ENCODE measurements at regions not wholly inside any gene's neighbourhood (a gene's known extent, or its start where the extent isn't known, plus 50 kb on each side); places are given as distances from the start of the nearest gene placed in this dataset.

DNA sequence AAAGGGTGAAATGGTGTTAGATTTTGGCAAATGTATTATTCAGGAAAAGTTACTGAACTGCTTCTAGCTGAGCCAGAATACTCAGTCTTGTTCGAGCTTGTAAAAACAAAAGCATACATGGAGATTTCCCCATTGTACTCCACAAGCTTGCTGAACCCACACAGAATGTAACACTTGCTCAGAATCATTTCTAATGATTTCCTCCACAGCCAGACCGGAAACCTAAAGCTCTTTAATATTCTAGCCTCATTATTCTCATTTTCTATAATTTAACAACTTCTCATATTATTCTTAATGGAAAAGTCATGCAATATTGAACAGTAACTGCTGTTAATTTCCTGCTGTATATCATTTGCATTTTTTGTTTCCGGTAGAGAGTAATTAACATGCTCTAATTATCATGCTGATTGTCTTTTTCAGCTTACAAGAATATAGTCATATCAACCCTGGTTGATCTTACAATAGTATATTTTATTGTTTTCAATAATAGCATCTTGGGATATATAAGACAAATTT is 1387.5 kb upstream of the EYS start:
- TF ChIP-seq, protein P1, sequence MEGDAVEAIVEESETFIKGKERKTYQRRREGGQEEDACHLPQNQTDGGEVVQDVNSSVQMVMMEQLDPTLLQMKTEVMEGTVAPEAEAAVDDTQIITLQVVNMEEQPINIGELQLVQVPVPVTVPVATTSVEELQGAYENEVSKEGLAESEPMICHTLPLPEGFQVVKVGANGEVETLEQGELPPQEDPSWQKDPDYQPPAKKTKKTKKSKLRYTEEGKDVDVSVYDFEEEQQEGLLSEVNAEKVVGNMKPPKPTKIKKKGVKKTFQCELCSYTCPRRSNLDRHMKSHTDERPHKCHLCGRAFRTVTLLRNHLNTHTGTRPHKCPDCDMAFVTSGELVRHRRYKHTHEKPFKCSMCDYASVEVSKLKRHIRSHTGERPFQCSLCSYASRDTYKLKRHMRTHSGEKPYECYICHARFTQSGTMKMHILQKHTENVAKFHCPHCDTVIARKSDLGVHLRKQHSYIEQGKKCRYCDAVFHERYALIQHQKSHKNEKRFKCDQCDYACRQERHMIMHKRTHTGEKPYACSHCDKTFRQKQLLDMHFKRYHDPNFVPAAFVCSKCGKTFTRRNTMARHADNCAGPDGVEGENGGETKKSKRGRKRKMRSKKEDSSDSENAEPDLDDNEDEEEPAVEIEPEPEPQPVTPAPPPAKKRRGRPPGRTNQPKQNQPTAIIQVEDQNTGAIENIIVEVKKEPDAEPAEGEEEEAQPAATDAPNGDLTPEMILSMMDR (IDR thresholded peaks at IDR 0.05; ENCODE audit: low read depth, low read length): no peak
- no peak for TF ChIP-seq EZH2phosphoT487 (IDR thresholded peaks at IDR 0.05; ENCODE audit: low read depth)
